HG03196 (cell line): ENCODE measurements at regions not wholly inside any gene's neighbourhood (a gene's known extent, or its start where the extent isn't known, plus 50 kb on each side); places are given as distances from the start of the nearest gene placed in this dataset.
"Not testable (repeated sequence)": the region's sequence is repeated elsewhere in the genome, so short reads cannot be mapped to it uniquely, and the experiment has no call there.

Source experiments
- ATAC-seq: cut with Tn5 transposase; IDR thresholded peaks from one replicate; pipeline ENCODE4 v1.9.1; 2021; ENCODE audit not compliant: unreplicated experiment

GRCh38 chr4:154164931-154165839 lies 326.4 kb downstream of the DCHS2 start:
- ATAC-seq, result peak; percentile 88

GRCh38 chr4:154160519-154161301 lies 330.9 kb downstream of the DCHS2 start:
- no peak for ATAC-seq

GRCh38 chr4:154158361-154159155 lies 333.0 kb downstream of the DCHS2 start:
- ATAC-seq, result no peak

GRCh38 chr4:154152546-154152945 lies 339.1 kb downstream of the DCHS2 start:
- ATAC-seq, result no peak

- not testable (repeated sequence) for ATAC-seq
Measured at GRCh38 chr4:154149236-154149635, 342.4 kb downstream of the DCHS2 start.

- no peak for ATAC-seq
Measured at GRCh38 chr4:154143720-154144119, 347.9 kb downstream of the DCHS2 start.

- no peak for ATAC-seq
Measured at GRCh38 chr4:154142664-154143063, 348.9 kb downstream of the DCHS2 start.

GRCh38 chr4:154140869-154141268 lies 350.7 kb downstream of the DCHS2 start:
- ATAC-seq, result no peak

GRCh38 chr4:154137320-154137905 lies 348.5 kb upstream of the SFRP2 start:
- ATAC-seq, result no peak

GRCh38 chr4:154135576-154135975 lies 346.7 kb upstream of the SFRP2 start:
- no peak for ATAC-seq

- no peak for ATAC-seq
Measured at GRCh38 chr4:154132406-154132805, 343.5 kb upstream of the SFRP2 start.

- no peak for ATAC-seq
Measured at GRCh38 chr4:154126276-154126675, 337.4 kb upstream of the SFRP2 start.

- ATAC-seq, result no peak
Measured at GRCh38 chr4:154125340-154125739, 336.5 kb upstream of the SFRP2 start.

- no peak for ATAC-seq
Measured at GRCh38 chr4:154124539-154125255, 335.8 kb upstream of the SFRP2 start.

- no peak for ATAC-seq
Measured at GRCh38 chr4:154123897-154124296, 335.0 kb upstream of the SFRP2 start.

- no peak for ATAC-seq
Measured at GRCh38 chr4:154120690-154121345, 331.9 kb upstream of the SFRP2 start.

- no peak for ATAC-seq
Measured at GRCh38 chr4:154120006-154120676, 331.3 kb upstream of the SFRP2 start.

GRCh38 chr4:154119317-154119716 lies 330.4 kb upstream of the SFRP2 start:
- ATAC-seq, result no peak

- ATAC-seq, result not testable (repeated sequence)
Measured at GRCh38 chr4:154117726-154118125, 328.8 kb upstream of the SFRP2 start.
